ENCODE measurements at regions not wholly inside any gene's neighbourhood (a gene's known extent, or its start where the extent isn't known, plus 50 kb on each side); places are given as distances from the start of the nearest gene placed in this dataset.

DNA sequence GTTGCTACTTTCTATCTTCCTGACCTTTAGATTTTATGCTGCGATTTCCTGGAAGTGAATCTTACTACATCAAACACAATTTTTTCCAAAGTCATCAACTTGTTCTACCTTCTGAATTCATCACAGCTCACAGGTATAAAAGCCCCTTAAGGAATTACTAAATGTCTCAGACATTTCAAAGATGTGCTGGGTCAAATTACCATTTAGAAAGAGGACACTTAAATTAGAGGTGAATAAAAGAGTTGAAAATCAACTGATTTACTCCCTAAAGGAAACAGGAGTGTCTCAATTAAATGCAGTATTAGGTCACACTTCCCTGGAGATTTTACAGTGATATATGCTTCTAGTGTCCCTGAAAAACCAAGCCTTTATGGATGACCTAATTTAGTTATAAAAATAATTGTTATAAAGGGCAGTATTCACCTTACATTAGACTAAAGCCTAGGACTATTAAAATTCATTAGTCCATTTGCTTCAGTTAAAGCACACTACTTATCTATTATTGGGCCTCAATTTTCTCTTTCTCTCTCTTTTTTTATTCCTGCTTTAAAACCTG, 128.8 kb downstream of the GMNC start:
- no peaks in the 10 kb centered on the region for H3K27me3 ChIP-seq (replicated peaks; ENCODE audit: insufficient read depth, low read depth, low read length, poor library complexity)
- H3K9me3 ChIP-seq (ENCODE audit: low read depth, low read length, poor library complexity, severe bottlenecking): no peaks in the 10 kb centered on the region
- TF ChIP-seq, protein P1, sequence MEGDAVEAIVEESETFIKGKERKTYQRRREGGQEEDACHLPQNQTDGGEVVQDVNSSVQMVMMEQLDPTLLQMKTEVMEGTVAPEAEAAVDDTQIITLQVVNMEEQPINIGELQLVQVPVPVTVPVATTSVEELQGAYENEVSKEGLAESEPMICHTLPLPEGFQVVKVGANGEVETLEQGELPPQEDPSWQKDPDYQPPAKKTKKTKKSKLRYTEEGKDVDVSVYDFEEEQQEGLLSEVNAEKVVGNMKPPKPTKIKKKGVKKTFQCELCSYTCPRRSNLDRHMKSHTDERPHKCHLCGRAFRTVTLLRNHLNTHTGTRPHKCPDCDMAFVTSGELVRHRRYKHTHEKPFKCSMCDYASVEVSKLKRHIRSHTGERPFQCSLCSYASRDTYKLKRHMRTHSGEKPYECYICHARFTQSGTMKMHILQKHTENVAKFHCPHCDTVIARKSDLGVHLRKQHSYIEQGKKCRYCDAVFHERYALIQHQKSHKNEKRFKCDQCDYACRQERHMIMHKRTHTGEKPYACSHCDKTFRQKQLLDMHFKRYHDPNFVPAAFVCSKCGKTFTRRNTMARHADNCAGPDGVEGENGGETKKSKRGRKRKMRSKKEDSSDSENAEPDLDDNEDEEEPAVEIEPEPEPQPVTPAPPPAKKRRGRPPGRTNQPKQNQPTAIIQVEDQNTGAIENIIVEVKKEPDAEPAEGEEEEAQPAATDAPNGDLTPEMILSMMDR (conservative IDR thresholded peaks at IDR 0.05; ENCODE audit: low read depth, low read length): no peak
- no peak for TF ChIP-seq EZH2 (IDR thresholded peaks at IDR 0.05; ENCODE audit: borderline replicate concordance, low read depth, low read length, poor library complexity, severe bottlenecking)
- ChIA-PET POLR2A (ENCODE audit: low non-redundant PET) (no interaction called here), CTCF (no interaction called here)
- no peak overlapping the region for H3K27ac ChIP-seq (ENCODE audit: low read depth, low read length, poor library complexity, severe bottlenecking)
- intact Hi-C loops (cut with micrococcal nuclease; ENCODE audit: unreplicated experiment): no loop called here
- peaks cover 17% of the 10 kb centered on the region for H3K4me1 ChIP-seq (ENCODE audit: insufficient read depth, low read length, poor library complexity, severe bottlenecking)
- H3K36me3 ChIP-seq (ENCODE audit: insufficient read depth, low read length, poor library complexity, severe bottlenecking): no peaks in the 10 kb centered on the region
- H3K4me3 ChIP-seq (ENCODE audit: low read depth, low read length, poor library complexity, severe bottlenecking): no peak overlapping the region
- DNase-seq (ENCODE audit: low spot score): no peak
- no TSS peak for BruUV-seq (replicated peaks)

DNA sequence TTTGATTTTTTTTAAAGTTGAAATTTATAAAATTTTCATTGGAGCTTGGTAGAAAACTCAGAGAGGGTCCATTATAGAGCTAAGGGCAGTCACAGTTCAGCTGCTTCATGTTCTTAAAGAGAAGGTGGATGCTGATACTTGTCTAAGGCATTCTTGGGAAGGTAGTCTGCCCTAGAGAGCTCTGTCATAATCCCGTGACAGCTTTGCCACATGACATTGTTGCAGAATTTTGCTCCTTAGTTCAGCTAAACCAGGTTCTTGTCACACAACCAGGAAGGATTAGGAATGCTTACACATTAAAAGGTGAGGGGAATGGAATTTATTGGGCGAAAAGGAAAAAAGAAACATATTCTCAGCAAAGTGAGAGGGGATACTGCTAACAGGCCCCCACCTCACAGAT, 130.9 kb downstream of the GMNC start:
- no TSS peak for BruUV-seq (replicated peaks)

DNA sequence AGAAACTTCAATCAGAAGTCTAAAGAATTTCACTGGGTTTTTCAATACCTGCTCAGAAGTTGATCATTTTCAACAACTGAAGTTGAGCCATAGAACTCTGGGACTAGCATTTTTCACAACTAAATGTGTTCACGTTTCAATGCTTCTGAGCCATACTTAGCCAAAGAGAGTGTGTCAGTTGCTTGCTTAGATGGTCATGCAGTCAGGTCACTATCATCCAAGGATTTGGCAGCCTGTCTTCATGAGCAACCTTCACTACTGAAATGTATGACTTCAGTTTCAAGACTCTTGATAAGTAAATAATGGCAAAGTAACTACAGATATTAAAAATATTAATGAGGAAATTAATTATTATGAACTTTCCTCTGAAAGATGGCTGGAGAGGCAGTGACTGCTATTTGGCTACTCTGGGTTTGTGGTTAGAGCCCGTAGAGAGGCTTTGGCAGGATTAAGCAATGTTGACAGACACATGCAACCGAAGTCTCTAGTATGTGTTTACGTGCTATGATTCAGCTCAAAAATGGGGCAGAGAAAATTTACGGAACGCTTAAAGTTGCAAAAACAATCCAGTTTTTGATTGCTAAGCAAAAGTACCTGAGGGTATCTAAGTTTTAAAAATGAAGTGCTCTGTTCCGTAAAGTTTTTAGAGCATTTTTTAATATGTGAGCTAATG, 133.8 kb downstream of the GMNC start:
- TF ChIP-seq, protein P1 (conservative IDR thresholded peaks at IDR 0.05; ENCODE audit: low read depth, low read length): no peak
- no peak for TF ChIP-seq EZH2 (IDR thresholded peaks at IDR 0.05; ENCODE audit: borderline replicate concordance, low read depth, low read length, poor library complexity, severe bottlenecking)
- intact Hi-C loops (cut with micrococcal nuclease; ENCODE audit: unreplicated experiment): no loop called here
- no peaks in the 10 kb centered on the region for H3K9me3 ChIP-seq (ENCODE audit: low read depth, low read length, poor library complexity, severe bottlenecking)
- DNase-seq (ENCODE audit: low spot score): no peak
- H3K4me3 ChIP-seq (ENCODE audit: low read depth, low read length, poor library complexity, severe bottlenecking): no peak overlapping the region
- peaks cover 8% of the 10 kb centered on the region for H3K4me1 ChIP-seq (ENCODE audit: insufficient read depth, low read length, poor library complexity, severe bottlenecking)
- no peak overlapping the region for H3K27ac ChIP-seq (ENCODE audit: low read depth, low read length, poor library complexity, severe bottlenecking)
- no peaks in the 10 kb centered on the region for H3K27me3 ChIP-seq (replicated peaks; ENCODE audit: insufficient read depth, low read depth, low read length, poor library complexity)
- no peaks in the 10 kb centered on the region for H3K36me3 ChIP-seq (ENCODE audit: insufficient read depth, low read length, poor library complexity, severe bottlenecking)
- BruUV-seq (replicated peaks): no TSS peak
- CTCF ChIA-PET: no interaction called here
- POLR2A ChIA-PET (ENCODE audit: low non-redundant PET): no interaction called here

More for the DNA sequence above, 130.9 kb downstream of the GMNC start:
- Histone ChIP-seq H3K9me3 (ENCODE audit: low read depth, low read length, poor library complexity, severe bottlenecking) (no peaks in the 10 kb centered on the region), H3K4me3 (ENCODE audit: low read depth, low read length, poor library complexity, severe bottlenecking) (no peak overlapping the region), H3K27me3 (replicated peaks; ENCODE audit: insufficient read depth, low read depth, low read length, poor library complexity) (no peaks in the 10 kb centered on the region), H3K4me1 (ENCODE audit: insufficient read depth, low read length, poor library complexity, severe bottlenecking) (peaks cover 17% of the 10 kb centered on the region), H3K36me3 (ENCODE audit: insufficient read depth, low read length, poor library complexity, severe bottlenecking) (no peaks in the 10 kb centered on the region), H3K27ac (ENCODE audit: low read depth, low read length, poor library complexity, severe bottlenecking) (no peak overlapping the region)
- ChIA-PET POLR2A (ENCODE audit: low non-redundant PET) (no interaction called here), CTCF (no interaction called here)
- no peak for DNase-seq (ENCODE audit: low spot score)
- intact Hi-C loops (cut with micrococcal nuclease; ENCODE audit: unreplicated experiment): no loop called here
- TF ChIP-seq, protein P1 (conservative IDR thresholded peaks at IDR 0.05; ENCODE audit: low read depth, low read length): no peak
- no peak for TF ChIP-seq EZH2 (IDR thresholded peaks at IDR 0.05; ENCODE audit: borderline replicate concordance, low read depth, low read length, poor library complexity, severe bottlenecking)
